ENCODE measurements at regions not wholly inside any gene's neighbourhood (a gene's known extent, or its start where the extent isn't known, plus 50 kb on each side); places are given as distances from the start of the nearest gene placed in this dataset.

- no peak for DNase-seq
Measured at GRCh38 chr3:187932530-187932929, 187.3 kb upstream of the BCL6 start.

DNA sequence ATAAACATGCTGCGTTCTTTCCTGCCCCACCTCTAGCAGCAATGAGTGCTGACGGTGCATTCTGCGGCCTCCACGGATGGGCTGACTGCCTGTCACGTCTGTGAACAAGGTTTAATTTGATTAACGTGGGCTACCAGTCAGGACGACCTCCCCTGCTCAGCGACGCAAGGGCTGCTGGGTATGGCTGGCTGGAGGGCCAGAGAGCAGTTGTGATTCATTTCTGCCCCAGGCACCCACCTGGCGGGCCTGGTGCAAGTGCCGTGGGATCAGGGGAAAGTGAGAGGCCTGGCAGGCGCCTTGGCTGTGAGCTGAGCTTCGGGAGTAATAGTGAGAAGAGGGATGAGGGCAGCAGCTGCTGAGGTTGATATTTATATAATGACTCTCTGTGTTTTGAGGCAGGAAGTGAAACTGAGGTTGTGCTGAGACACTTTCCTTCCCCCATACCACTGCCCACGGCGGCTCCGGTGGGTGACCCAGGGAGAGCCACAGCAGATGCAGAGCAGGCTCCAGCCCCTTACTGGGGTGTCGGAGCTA, 190.4 kb upstream of the BCL6 start:
- DNase-seq: peak; percentile 22

DNA sequence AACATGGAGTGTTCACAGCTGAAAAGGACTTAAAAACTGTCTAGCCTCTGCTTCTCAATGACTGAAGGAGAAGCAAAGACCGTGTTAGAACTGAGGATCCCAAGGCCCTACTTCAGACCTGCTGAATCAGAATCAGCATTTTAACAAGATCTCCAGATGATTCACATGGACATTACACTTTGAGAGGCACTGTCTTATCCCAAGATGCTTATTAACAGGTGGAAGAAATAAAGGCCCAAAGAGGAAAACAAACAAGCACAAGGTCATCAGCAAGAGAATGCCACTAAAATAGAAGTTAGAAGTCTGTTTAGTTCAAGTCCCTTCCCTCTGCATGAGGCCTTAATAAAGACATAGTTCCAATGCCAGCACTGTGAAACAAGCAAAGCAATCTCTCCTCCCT, 191.4 kb upstream of the BCL6 start:
- DNase-seq: no peak

- no peak for DNase-seq
Measured at GRCh38 chr3:187939891-187940290, 194.6 kb upstream of the BCL6 start.

GRCh38 chr3:187941135-187941847, 196.0 kb upstream of the BCL6 start:
- no peak for DNase-seq

DNA sequence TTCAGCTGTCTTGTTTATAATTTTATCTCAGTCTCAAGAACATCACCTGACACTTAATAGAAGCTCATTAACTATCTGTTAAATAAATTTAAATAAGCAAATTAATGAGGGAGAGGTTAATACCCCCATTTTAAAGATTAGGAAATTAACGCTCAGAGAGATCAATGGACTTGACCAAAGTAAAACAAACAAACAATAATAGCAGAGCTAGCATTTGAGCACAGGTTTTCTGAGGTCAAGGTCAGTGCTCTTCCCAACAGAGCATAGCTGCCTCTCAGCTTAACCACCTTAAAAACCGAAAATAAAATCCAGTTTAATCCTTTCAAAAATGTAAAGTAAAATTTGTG, 196.6 kb upstream of the BCL6 start:
- DNase-seq: no peak

GRCh38 chr3:187942658-187943241, 197.5 kb upstream of the BCL6 start:
- DNase-seq: no peak

DNA sequence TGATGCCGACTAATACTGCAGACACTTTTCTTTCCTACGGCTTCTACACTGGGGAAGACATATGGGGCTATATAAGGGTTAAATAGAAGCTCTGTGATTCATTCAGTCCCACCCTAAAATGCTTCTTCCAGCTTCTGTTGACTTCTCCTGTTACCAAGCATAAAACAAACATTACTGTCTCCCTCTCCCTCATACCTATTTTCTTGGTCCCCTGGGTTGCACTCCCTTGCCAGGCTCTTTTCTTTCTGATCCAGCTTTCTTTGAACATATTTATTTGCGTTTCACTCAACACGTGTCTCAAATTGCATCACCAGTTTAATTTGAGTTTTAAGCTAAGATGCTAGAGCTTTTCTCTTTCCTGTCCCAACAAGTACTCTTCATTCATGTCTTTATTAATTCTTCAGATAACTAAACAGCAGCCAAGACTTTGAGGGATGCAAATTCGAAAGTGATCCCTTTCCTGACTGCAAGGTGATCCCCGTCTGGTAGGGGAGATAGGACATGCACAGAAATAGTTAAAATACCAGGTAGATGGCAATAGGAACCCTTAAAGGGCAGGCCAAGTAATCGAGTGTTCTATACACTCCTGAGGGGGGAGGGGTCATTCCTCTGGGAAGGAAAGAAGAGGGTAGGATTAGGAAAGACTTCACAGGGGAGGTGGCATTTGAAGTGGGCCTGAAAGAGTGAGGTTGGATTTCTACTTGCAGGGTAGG, 198.6 kb upstream of the BCL6 start:
- DNase-seq: no peak

DNA sequence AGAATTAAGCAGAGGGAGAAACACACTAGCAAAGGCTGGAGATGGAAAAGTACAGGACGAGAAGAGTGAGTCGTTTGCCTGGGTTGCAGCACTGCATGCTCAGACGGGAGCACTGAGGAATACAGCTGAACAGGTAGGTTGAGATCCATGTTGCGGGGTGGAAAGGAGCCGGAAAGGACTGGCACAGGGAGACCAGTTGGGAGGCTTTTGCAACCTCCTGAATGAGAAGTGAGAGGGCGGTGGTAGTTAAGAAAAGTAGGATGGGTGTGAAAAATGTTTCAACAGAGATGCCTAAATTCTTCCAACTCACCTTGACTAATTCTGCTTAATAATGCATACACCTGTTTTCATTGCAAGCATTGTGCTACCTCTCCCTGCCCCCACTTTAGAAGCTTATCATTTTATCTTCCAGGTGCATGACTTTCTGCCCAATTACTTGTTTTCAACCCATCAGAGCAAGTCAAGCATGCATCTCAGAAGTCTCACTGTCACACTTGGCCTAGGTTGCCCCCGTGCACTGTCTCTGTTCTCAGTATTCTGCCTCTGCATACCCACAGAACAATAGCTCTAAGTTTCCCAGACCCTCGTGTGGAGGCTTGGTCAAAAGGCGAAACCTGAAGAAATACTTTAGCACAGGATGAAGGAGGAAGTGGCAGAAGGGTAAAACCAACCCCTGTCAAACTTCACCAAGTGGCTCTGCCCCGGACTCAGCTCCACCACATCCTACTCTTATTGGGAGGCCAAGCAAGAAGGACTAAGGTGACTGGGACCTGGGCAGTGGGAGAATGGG, 199.3 kb upstream of the BCL6 start:
- no peak for DNase-seq

DNA sequence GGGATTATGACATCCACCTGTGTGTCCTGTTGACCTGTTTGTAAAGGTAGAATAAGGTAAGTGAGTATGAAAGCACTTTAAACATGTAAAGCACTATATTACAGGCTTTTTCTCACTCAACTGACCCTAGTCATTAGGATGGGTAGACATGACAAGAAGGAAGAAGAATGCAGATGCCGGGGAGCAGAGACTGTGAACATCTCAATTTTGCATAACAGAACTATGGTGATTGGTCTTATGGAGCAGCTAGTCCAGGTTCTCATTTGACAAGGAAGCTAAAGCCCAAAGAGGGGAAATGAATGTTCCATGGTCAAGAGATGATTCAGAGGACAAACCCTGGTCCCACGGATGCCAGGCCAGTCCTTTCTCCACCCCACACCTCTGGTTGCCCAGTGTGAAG, 200.1 kb upstream of the BCL6 start:
- no peak for DNase-seq

DNA sequence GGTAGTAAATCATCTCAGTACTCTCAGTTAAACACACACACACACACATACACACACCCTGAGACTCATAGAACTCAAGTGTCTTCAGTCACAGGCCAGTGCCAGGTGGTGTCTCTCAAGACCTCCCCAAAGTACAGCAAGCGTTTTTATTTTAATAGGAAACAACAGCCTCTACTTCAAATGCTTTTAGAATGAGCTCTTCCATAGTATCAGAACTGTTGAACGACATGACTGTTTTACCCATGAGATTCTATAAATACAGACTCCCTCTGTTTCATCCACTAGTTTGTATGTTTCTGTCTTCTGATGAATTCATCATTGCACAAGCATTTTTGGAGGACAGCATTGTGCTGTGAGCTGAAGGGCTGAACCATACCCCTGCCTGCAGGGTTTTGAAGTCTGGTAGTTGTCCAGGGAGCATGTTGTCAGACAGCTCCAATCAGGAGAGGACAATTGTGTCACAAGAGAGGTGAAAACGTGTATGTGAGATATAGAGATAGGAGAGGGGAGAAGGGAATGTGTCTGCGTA, 201.0 kb upstream of the BCL6 start:
- DNase-seq: no peak

DNA sequence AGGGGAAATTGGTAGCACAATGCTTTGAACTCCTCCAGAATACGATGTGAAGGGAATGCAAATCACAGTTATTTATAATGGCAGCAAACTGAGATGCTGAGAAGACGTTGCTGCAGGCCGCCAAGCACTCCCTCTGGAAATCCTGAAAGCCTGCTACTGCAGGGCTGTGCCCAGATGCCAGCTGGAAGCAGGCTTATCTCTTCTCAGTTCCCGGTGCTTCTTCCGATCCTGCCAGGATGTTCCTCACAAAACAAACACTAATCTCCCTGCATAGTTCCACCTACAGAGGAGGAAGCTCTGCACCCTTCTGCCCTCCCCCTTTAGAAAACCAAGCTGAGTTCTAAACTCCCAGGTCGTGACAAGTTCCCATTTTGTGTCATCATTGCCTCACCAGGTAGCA, 201.7 kb upstream of the BCL6 start:
- DNase-seq: no peak

GRCh38 chr3:187947927-187948682, 202.8 kb upstream of the BCL6 start:
- DNase-seq: no peak

GRCh38 chr3:187949093-187949820, 204.0 kb upstream of the BCL6 start:
- no peak for DNase-seq

DNA sequence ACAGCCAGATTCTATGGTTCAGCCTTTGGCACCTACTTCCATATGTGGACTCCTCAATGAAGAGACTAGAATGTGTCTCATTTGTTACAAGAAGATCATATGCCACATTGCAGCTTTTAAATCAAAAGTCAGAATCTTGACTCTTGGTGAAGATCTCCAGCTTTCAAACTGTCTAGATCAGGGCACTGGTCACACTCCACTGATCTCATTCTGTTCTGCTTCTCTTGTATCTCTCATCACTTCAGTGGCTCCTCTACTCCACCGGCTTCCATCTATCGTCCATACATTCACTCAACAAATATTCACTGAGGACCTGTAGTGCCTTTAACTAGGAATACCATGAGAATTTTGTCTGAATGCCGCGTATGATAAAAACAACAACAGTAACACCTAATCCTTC, 203.3 kb upstream of the LPP start:
- DNase-seq: no peak

DNA sequence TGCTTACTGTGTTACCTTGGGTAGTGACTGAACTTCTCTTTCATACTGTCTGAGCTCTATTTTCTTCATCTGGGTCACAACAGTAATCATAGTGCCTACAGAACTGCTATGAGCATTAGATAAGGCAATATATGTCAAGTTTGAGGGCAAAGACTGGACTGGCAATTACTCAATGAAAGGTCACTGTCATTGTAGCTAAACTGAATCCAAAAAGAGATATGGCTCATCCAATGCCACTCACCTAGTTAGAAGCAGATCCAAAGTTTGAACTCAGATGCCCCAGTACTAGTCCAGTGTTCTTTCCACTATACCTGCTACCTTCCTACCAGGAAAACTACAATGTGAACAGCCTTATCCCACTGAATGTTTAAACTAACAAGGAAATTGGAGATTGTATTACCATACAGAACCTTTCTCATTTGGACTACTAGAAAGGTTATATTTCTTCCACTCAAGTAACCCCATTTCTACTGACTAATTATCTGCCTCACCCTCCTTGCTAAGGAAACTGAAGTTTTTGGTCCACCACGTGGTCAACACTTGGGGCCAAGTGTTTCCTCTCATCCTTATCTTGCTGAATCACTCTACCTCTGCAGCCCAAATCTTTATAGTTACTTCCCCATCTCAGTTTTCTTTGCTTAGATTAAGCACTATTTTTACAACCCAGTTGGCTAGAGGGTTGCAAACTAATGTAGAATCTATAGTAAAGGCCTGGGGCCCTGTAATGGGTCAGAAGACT, 202.3 kb upstream of the LPP start:
- no peak for DNase-seq

- no peak for DNase-seq
Measured at GRCh38 chr3:187952849-187953248, 201.1 kb upstream of the LPP start.

DNA sequence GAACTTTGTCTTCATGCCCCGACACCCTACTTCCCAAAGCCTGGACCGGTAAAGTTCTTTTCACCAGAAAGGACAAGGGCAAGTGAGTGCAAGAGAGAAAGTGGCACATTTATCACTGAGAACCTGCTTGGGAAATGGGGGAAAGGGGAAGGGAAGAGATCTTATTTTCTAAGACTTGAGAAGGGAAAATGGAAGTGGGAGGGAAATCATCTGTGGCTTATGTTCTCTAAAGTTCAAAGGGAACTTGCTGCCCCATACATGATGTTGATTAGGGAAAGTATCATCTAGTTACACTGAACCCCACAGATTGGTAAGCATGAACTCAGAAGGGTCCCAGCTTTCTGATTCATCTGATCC, 199.5 kb upstream of the LPP start:
- no peak for DNase-seq

DNA sequence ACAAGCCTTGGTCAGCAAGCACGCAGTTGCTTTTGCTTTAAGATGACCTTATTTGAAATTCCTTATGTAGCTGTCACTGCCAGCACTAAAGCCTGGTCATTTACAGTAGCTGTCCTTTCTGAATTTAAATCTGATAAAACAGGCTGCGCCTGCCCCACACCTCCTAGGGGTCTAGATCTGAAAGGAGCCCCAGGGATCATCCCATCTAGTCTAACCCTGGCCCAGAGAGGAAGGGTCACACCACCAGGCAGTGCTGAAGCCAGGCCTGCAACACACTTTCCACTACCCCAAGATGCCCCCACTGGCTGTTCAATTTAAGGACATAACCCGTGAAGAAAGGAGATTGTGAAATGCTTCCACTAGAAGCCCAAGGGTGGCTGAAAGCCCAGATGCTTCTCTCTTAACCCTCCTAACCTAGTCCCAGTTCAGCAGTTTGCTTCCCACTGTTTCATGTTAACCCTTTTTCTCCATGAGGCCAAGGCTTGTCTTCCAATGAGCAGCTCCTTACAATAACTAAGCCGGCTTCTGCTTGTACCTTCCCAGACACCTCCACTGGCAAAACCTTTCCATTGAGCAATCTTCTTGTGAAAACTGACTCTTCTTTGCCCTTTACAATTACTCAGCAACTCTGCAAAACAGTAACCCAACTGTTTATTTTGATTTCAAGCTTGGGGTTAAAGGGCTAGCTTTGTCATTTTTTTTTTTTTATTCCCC, 198.9 kb upstream of the LPP start:
- no peak for DNase-seq

GRCh38 chr3:187955587-187955952, 198.4 kb upstream of the LPP start:
- no peak for DNase-seq
